ENCODE measurements at regions not wholly inside any gene's neighbourhood (a gene's known extent, or its start where the extent isn't known, plus 50 kb on each side); places are given as distances from the start of the nearest gene placed in this dataset.

- no peak for DNase-seq (ENCODE audit: low spot score)
Observed at GRCh38 chr4:181193131-181193930, 1049.9 kb upstream of the TENM3 start.

- no peak for DNase-seq (ENCODE audit: low spot score)
Observed at GRCh38 chr4:181194096-181194495, 1049.1 kb upstream of the TENM3 start.

GRCh38 chr4:181200076-181200475, 1043.1 kb upstream of the TENM3 start:
- no peak for DNase-seq (ENCODE audit: low spot score)

GRCh38 chr4:181202240-181202639, 1041.0 kb upstream of the TENM3 start:
- no peak for DNase-seq (ENCODE audit: low spot score)

- DNase-seq (ENCODE audit: low spot score), result no peak
Observed at GRCh38 chr4:181204109-181204508, 1039.1 kb upstream of the TENM3 start.

- no peak for DNase-seq (ENCODE audit: low spot score)
Observed at GRCh38 chr4:181213551-181213950, 1029.7 kb upstream of the TENM3 start.

- DNase-seq (ENCODE audit: low spot score), result no peak
Observed at GRCh38 chr4:181216501-181216900, 1026.7 kb upstream of the TENM3 start.

GRCh38 chr4:181219783-181220416, 1023.3 kb upstream of the TENM3 start:
- no peak for DNase-seq (ENCODE audit: low spot score)

- no peak for DNase-seq (ENCODE audit: low spot score)
Observed at GRCh38 chr4:181224852-181225251, 1018.4 kb upstream of the TENM3 start.

- no peak for DNase-seq (ENCODE audit: low spot score)
Observed at GRCh38 chr4:181225616-181226261, 1017.5 kb upstream of the TENM3 start.

GRCh38 chr4:181234951-181235680, 1008.1 kb upstream of the TENM3 start:
- DNase-seq (ENCODE audit: low spot score), result no peak

- DNase-seq (ENCODE audit: low spot score), result no peak
Observed at GRCh38 chr4:181245326-181245725, 997.9 kb upstream of the TENM3 start.

- DNase-seq (ENCODE audit: low spot score), result no peak
Observed at GRCh38 chr4:181249031-181249430, 994.2 kb upstream of the TENM3 start.

- DNase-seq (ENCODE audit: low spot score), result no peak
Observed at GRCh38 chr4:181254771-181255170, 988.4 kb upstream of the TENM3 start.

- DNase-seq (ENCODE audit: low spot score), result no peak
Observed at GRCh38 chr4:181258569-181258968, 984.6 kb upstream of the TENM3 start.

GRCh38 chr4:181259081-181259709, 984.0 kb upstream of the TENM3 start:
- no peak for DNase-seq (ENCODE audit: low spot score)

GRCh38 chr4:181261279-181261678, 981.9 kb upstream of the TENM3 start:
- peak; percentile 7 for DNase-seq (ENCODE audit: low spot score)

GRCh38 chr4:181264893-181265292, 978.3 kb upstream of the TENM3 start:
- no peak for DNase-seq (ENCODE audit: low spot score)

- DNase-seq (ENCODE audit: low spot score), result no peak
Observed at GRCh38 chr4:181265370-181265769, 977.8 kb upstream of the TENM3 start.

- no peak for DNase-seq (ENCODE audit: low spot score)
Observed at GRCh38 chr4:181271116-181271640, 972.0 kb upstream of the TENM3 start.

- DNase-seq (ENCODE audit: low spot score), result no peak
Observed at GRCh38 chr4:181272422-181272821, 970.8 kb upstream of the TENM3 start.

- DNase-seq (ENCODE audit: low spot score), result no peak
Observed at GRCh38 chr4:181278941-181279340, 964.3 kb upstream of the TENM3 start.

Measured in RKO (cell line).